ENCODE measurements at regions not wholly inside any gene's neighbourhood (a gene's known extent, or its start where the extent isn't known, plus 50 kb on each side); places are given as distances from the start of the nearest gene placed in this dataset.

- no peak for DNase-seq (ENCODE audit: missing footprints)
- intact Hi-C loops (cut with DNase I) = no loop called here
These were observed 172.4 kb downstream of the FBXO15 start for GRCh38 chr18:73975266-73975665.

GRCh38 chr18:73973972-73974371, 173.7 kb downstream of the FBXO15 start:
- no peak for ATAC-seq
- intact Hi-C loops (cut with DNase I) = no loop called here
- DNase-seq (ENCODE audit: missing footprints) = no peak

More at GRCh38 chr18:73975266-73975665, 172.4 kb downstream of the FBXO15 start:
- ATAC-seq = no peak

- DNase-seq (ENCODE audit: missing footprints) (no peak), ATAC-seq (no peak)
- intact Hi-C loops (cut with DNase I) = no loop called here
These were observed 180.7 kb downstream of the FBXO15 start for GRCh38 chr18:73966954-73967353.

GRCh38 chr18:73962256-73962655, 185.4 kb downstream of the FBXO15 start:
- intact Hi-C loops (cut with DNase I) = no loop called here
- no peak for ATAC-seq
- no peak for DNase-seq (ENCODE audit: missing footprints)

GRCh38 chr18:73961804-73962203, 185.8 kb downstream of the FBXO15 start:
- intact Hi-C loops (cut with DNase I) = no loop called here
- ATAC-seq = no peak

GRCh38 chr18:73959352-73959751, 188.3 kb downstream of the FBXO15 start:
- ATAC-seq (no peak), DNase-seq (ENCODE audit: missing footprints) (no peak)
- intact Hi-C loops (cut with DNase I) = no loop called here

More at GRCh38 chr18:73961804-73962203, 185.8 kb downstream of the FBXO15 start:
- no peak for DNase-seq (ENCODE audit: missing footprints)

DNA sequence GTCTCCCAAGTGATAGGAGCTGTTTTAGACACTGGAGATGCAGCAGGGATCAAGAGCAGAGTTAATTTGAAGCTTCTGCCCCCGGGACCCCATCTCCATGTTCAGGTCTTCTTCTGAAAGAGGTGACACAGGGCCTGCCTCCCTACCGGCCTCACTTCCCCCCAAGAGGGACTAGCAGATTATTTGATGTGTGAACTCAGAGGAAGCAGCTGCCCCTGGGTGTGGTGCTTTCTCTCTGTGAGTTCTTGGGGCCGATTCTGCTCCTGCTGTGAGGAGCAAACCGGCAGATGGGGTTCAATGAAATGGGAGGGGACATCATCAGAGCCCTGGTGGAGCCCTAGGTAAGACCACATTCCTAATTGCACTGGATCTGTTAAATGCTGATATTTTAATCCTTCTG, 193.4 kb downstream of the FBXO15 start:
- DNase-seq (ENCODE audit: missing footprints) (no peak), ATAC-seq (no peak)
- intact Hi-C loops (cut with DNase I) = no loop called here

- ATAC-seq (no peak), DNase-seq (ENCODE audit: missing footprints) (no peak)
- intact Hi-C loops (cut with DNase I) = no loop called here
These were observed 195.2 kb downstream of the FBXO15 start for GRCh38 chr18:73952296-73952946.

GRCh38 chr18:73950116-73950700, 197.4 kb downstream of the FBXO15 start:
- DNase-seq (ENCODE audit: missing footprints) (no peak), ATAC-seq (no peak)
- intact Hi-C loops (cut with DNase I) = no loop called here

- intact Hi-C loops (cut with DNase I) = no loop called here
These were observed 199.1 kb downstream of the FBXO15 start for GRCh38 chr18:73948497-73948896.

GRCh38 chr18:73948084-73948483, 199.6 kb downstream of the FBXO15 start:
- intact Hi-C loops (cut with DNase I) = no loop called here
- ATAC-seq = no peak
- DNase-seq (ENCODE audit: missing footprints) = no peak

More at GRCh38 chr18:73948497-73948896, 199.1 kb downstream of the FBXO15 start:
- DNase-seq (ENCODE audit: missing footprints) (no peak), ATAC-seq (no peak)

- no peak for DNase-seq (ENCODE audit: missing footprints)
- intact Hi-C loops (cut with DNase I) = no loop called here
- no peak for ATAC-seq
These were observed 200.3 kb downstream of the FBXO15 start for GRCh38 chr18:73947180-73947921.

DNA sequence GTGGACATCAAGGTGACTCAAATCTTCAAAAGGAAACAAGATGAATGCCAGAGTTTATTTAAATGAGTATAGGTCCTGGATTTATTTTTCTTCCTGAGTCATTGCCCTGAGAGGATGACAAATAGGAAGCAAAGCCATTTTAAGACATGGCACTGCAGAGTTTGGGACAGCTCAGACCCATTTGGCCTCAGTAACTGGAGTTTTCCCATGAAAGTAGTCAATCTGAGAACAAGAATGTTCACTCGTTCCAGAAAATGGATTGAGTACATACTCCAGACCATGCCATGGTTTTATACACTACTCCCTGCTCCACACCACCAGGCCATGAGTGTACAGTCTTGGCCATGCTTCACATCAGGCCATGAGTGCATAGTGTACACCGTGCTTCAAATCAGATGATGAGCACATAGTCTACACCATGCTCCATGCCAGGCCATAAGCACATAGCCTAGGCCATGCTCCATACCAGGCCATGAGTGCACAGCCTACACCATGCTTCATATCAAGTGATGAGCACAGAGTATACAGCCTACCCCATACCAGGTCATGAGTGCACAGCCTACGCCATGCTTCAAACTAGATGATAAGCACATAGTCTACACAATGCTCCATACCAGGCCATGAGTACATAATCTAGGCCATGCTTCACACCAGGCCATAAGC, 202.4 kb downstream of the FBXO15 start:
- ATAC-seq (peak; percentile 31), DNase-seq (ENCODE audit: missing footprints) (no peak)
- intact Hi-C loops (cut with DNase I) = no loop called here

DNA sequence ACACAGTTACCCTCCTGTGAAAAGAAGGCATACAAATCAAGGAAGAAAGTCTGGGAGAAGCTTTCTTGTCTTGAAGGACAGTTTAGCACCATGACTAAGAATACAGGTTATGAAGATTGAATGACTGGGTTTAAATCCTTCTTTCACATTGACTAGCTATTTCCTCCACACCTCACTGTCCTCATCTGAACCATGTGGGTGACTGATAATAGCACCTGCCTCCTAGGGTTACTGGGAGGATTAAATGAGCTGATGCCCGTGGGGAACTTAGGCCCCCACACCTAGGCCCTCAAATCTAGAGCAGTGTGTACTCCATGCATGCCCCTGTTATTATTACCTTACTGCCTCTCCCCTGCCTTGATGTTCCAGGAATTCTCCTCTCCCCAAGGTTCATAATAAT, 202.9 kb downstream of the FBXO15 start:
- no peak for DNase-seq (ENCODE audit: missing footprints)
- no peak for ATAC-seq
- intact Hi-C loops (cut with DNase I) = no loop called here

DNA sequence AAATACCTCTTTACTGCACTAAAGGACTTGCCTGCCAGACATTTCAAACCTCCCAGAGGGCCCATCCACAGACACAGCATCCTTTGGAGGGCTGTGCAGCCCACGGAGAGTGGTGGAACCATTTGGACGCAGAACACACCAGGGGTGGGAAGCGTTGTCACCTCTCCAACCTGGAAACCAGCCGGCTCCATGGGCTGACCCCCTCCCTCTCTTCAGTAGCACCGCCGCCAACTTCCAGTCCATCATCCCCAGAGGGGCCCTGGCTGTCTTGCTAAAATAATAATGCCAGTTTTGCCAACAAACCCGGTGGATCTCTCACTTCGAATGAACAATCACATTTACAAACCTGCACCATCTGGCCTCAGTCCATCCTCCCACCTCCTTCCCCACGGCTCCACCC, 203.9 kb downstream of the FBXO15 start:
- no peak for DNase-seq (ENCODE audit: missing footprints)
- intact Hi-C loops (cut with DNase I) = no loop called here
- ATAC-seq = no peak

GRCh38 chr18:73942956-73943355, 204.7 kb downstream of the FBXO15 start:
- DNase-seq (ENCODE audit: missing footprints) (no peak), ATAC-seq (no peak)
- intact Hi-C loops (cut with DNase I) = no loop called here

DNA sequence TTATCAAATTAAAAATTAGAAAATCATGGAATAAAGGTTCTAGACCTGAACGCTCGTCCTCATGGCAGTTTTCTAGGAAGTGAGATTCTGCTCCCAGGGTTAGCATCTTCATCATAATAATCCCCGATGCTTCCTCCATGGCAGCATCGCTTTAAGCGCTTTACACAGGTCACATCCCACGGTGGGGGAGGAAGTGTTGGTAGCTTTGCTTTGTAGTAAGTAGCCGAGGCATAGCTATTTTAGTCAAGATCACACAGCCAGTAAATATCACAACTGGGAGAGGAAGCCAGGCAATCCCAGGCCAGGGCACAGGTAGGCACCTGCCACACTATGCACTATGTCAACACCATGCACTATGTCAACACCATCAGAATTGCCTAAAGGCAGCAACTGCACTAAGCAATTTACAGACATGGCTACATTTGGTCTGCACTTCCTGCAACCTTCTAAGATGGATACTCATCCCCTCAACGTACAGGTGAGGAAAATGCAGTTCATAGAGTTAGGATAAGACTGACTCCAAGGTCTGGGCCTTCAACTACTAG, 205.5 kb downstream of the FBXO15 start:
- intact Hi-C loops (cut with DNase I) = no loop called here
- no peak for DNase-seq (ENCODE audit: missing footprints)
- ATAC-seq = no peak

DNA sequence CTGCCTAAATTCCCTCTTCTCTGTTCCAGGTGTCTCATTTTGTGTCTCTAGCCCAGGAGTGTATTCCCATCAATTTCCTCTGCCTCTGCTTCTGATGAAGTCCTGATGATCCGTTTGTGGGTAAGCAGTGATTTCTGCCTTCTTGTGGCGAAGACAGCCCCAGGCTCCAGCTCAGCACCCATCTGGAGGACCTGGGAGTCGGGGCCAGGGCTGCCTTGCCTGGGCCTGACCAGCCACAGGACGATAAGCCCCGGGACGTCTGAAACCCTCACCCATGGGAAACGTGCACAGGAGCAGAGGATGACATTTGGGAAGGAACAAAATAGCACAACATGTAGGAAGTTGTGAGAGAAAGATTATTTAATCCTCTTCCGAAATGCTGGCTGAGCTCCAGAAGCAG, 206.9 kb downstream of the FBXO15 start:
- no peak for DNase-seq (ENCODE audit: missing footprints)
- intact Hi-C loops (cut with DNase I) = no loop called here
- ATAC-seq = no peak

GRCh38 chr18:73939391-73939790, 208.2 kb downstream of the FBXO15 start:
- DNase-seq (ENCODE audit: missing footprints) (no peak), ATAC-seq (no peak)
- intact Hi-C loops (cut with DNase I) = no loop called here

All from Right ventricle myocardium inferior (tissue), 1 donor.